ENCODE measurements at regions not wholly inside any gene's neighbourhood (a gene's known extent, or its start where the extent isn't known, plus 50 kb on each side); places are given as distances from the start of the nearest gene placed in this dataset.

GRCh38 chr2:13884291-13884976 is 748.1 kb upstream of the LRATD1 start:
- no peak for DNase-seq
- Mint-ChIP-seq H3K4me1 (no peaks in the 10 kb centered on the region), H3K27ac (no peak overlapping the region), H3K27me3 (no peaks in the 10 kb centered on the region), H3K4me3 (no peak overlapping the region), H3K36me3 (ENCODE audit: low read depth) (no peaks in the 10 kb centered on the region), H3K9me3 (peaks cover 4% of the 10 kb centered on the region)
- CTCF ChIA-PET, result no interaction called here
- POLR2A ChIA-PET, result no interaction called here

- CTCF ChIA-PET, result no interaction called here
Observed at GRCh38 chr2:13901526-13901925, 731.0 kb upstream of the LRATD1 start.

DNA sequence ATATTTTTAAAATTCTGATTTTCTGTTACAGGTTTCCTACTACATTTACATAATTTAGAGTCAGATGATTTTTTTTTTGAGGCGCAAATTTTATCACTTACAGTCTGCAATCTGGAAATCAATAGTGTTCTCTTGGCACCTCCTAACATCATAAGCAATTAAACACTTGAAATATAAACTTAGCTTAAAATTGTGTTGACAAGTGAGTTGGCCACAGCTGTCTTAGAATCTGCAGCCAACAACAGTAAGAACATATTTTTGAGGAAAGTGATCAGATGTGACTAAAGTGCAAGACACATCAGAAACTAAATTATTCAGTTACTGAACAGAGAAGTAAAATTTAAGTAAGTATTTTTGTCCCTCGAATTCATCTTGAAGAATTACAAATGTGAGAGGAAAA is 726.7 kb upstream of the LRATD1 start:
- no peaks in the 10 kb centered on the region for H3K4me1 Mint-ChIP-seq

More at GRCh38 chr2:13901526-13901925, 731.0 kb upstream of the LRATD1 start:
- Mint-ChIP-seq H3K36me3 (ENCODE audit: low read depth) (no peaks in the 10 kb centered on the region), H3K27me3 (no peaks in the 10 kb centered on the region), H3K4me3 (no peak overlapping the region), H3K4me1 (no peaks in the 10 kb centered on the region), H3K27ac (no peak overlapping the region), H3K9me3 (peaks cover 2% of the 10 kb centered on the region)
- POLR2A ChIA-PET, result no interaction called here
- no peak for DNase-seq

DNA sequence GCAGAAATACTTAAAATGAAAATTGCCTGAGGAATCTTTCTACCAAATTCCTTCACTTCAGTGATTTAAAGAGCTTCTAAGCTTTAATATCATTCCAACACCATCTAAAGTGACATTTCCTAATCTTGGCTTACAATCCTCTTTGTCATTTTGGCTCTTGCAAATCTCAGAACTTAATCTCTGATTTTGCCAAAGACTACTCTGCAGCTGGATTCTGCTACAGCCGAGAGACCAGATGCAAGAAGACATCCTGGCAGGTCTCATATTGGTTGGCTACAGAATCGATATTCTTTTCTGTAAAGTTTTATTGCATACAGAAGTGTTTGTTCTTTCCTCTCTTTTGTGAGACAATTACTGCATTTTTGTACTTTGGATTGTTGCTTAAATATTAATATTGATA is 716.5 kb upstream of the LRATD1 start:
- no peaks in the 10 kb centered on the region for H3K9me3 Mint-ChIP-seq
- ChIA-PET POLR2A (no interaction called here), CTCF (no interaction called here)
- H3K27ac Mint-ChIP-seq, result no peak overlapping the region
- H3K4me3 Mint-ChIP-seq, result no peak overlapping the region
- H3K27me3 Mint-ChIP-seq, result no peaks in the 10 kb centered on the region
- DNase-seq, result no peak
- H3K36me3 Mint-ChIP-seq (ENCODE audit: low read depth), result no peaks in the 10 kb centered on the region
- no peaks in the 10 kb centered on the region for H3K4me1 Mint-ChIP-seq

More for the DNA sequence above, 726.7 kb upstream of the LRATD1 start:
- H3K4me3 Mint-ChIP-seq, result no peak overlapping the region
- H3K36me3 Mint-ChIP-seq (ENCODE audit: low read depth), result no peaks in the 10 kb centered on the region
- peaks cover 2% of the 10 kb centered on the region for H3K9me3 Mint-ChIP-seq
- POLR2A ChIA-PET, result no interaction called here
- CTCF ChIA-PET, result no interaction called here
- H3K27me3 Mint-ChIP-seq, result no peaks in the 10 kb centered on the region
- no peak for DNase-seq
- no peak overlapping the region for H3K27ac Mint-ChIP-seq

GRCh38 chr2:13917958-13918357 is 714.6 kb upstream of the LRATD1 start:
- no peak for DNase-seq
- H3K36me3 Mint-ChIP-seq (ENCODE audit: low read depth), result no peaks in the 10 kb centered on the region
- H3K9me3 Mint-ChIP-seq, result no peaks in the 10 kb centered on the region
- no peak overlapping the region for H3K27ac Mint-ChIP-seq
- ChIA-PET CTCF (no interaction called here), POLR2A (no interaction called here)
- no peaks in the 10 kb centered on the region for H3K4me1 Mint-ChIP-seq
- H3K27me3 Mint-ChIP-seq, result no peaks in the 10 kb centered on the region
- H3K4me3 Mint-ChIP-seq, result no peak overlapping the region

- POLR2A ChIA-PET, result no interaction called here
- no peaks in the 10 kb centered on the region for H3K36me3 Mint-ChIP-seq (ENCODE audit: low read depth)
- no peak overlapping the region for H3K27ac Mint-ChIP-seq
- H3K27me3 Mint-ChIP-seq, result no peaks in the 10 kb centered on the region
- no peak for DNase-seq
- H3K9me3 Mint-ChIP-seq, result peaks cover 5% of the 10 kb centered on the region
- no peak overlapping the region for H3K4me3 Mint-ChIP-seq
- no peaks in the 10 kb centered on the region for H3K4me1 Mint-ChIP-seq
- CTCF ChIA-PET, result no interaction called here
Observed at GRCh38 chr2:13919981-13920382, 712.5 kb upstream of the LRATD1 start.

GRCh38 chr2:13921245-13921644 is 711.3 kb upstream of the LRATD1 start:
- Mint-ChIP-seq H3K36me3 (ENCODE audit: low read depth) (no peaks in the 10 kb centered on the region), H3K9me3 (peaks cover 5% of the 10 kb centered on the region), H3K27me3 (no peaks in the 10 kb centered on the region), H3K4me3 (no peak overlapping the region), H3K27ac (no peak overlapping the region), H3K4me1 (no peaks in the 10 kb centered on the region)
- ChIA-PET POLR2A (no interaction called here), CTCF (no interaction called here)
- no peak for DNase-seq

DNA sequence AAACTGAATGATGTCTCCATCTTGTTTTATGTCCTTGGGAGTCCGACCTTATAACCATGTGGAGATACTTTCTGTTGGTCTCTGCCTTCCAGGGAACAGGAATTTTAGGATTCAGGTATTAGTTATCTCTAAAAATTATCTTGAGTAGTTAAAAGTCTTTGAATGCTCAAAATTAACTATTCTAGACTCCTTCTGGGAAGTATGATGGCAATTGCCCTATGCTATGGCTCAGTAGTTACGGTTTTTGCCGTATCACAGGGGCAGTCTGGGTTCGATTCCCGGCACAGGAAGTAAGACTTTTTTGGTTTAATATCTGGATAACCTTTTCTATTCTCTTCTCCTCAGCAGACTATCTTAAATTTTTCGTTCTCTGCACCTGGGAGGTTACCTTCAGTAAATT is 708.7 kb upstream of the LRATD1 start:
- H3K36me3 Mint-ChIP-seq (ENCODE audit: low read depth), result no peaks in the 10 kb centered on the region
- ChIA-PET POLR2A (no interaction called here), CTCF (no interaction called here)
- H3K4me1 Mint-ChIP-seq, result no peaks in the 10 kb centered on the region
- no peak overlapping the region for H3K4me3 Mint-ChIP-seq
- DNase-seq, result no peak
- H3K27ac Mint-ChIP-seq, result no peak overlapping the region
- no peaks in the 10 kb centered on the region for H3K27me3 Mint-ChIP-seq
- peaks cover 16% of the 10 kb centered on the region for H3K9me3 Mint-ChIP-seq

- Mint-ChIP-seq H3K27ac (no peak overlapping the region), H3K36me3 (ENCODE audit: low read depth) (no peaks in the 10 kb centered on the region), H3K4me3 (no peak overlapping the region), H3K4me1 (no peaks in the 10 kb centered on the region), H3K9me3 (peaks cover 2% of the 10 kb centered on the region), H3K27me3 (no peaks in the 10 kb centered on the region)
- CTCF ChIA-PET, result no interaction called here
- no peak for DNase-seq
- POLR2A ChIA-PET, result no interaction called here
Observed at GRCh38 chr2:13942111-13942510, 690.4 kb upstream of the LRATD1 start.

DNA sequence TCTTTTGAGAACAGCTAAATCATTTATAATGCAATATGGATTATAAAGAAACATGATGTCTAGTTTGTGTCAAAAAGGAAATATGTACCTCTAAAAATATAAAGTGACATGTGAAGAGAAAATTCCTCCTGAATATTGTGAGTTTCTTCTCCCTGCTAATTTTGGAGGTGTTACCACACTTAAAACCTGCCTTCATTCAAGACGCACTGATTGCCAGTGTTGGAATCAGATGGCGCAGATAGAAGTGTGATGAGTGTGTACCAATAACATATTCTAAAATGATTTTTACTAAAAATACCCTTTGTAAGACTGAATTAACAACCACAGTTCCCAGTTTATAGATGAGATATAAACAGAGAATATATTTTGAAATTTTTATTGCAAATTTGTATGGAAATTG is 681.8 kb upstream of the LRATD1 start:
- Mint-ChIP-seq H3K4me3 (no peak overlapping the region), H3K9me3 (no peaks in the 10 kb centered on the region), H3K27ac (no peak overlapping the region), H3K27me3 (no peaks in the 10 kb centered on the region), H3K36me3 (ENCODE audit: low read depth) (no peaks in the 10 kb centered on the region), H3K4me1 (no peaks in the 10 kb centered on the region)
- CTCF ChIA-PET, result no interaction called here
- POLR2A ChIA-PET, result no interaction called here
- no peak for DNase-seq

GRCh38 chr2:13968811-13969210 is 663.7 kb upstream of the LRATD1 start:
- H3K4me1 Mint-ChIP-seq, result no peaks in the 10 kb centered on the region

DNA sequence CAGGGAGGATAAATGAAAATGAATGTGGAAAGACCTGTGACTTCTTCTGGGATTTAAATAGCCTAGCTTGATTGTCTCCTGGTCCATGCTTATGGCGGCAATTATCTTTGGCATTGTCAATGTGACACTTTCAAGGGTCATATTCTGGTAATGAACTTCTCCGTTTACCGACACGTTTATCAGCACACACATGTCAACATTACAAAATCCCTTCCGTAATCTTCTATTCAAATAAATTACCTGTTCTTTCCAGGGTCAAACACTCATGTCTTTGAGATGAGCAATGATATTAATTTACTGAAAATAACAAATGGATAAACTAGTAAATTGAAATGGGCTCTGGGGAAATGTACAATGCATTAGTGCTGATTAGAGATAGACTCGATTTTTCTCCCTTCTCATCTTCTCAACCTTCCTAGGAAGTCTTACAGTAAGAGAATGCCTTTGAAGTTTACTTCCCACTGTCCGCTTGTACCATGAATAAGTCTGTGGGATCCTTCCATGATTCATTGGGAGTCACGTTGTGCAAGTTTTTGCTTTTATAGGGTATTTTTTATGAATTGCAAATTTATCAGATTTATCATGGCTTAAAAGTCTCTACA is 646.3 kb upstream of the LRATD1 start:
- CTCF ChIA-PET, result no interaction called here
- Mint-ChIP-seq H3K9me3 (peaks cover 8% of the 10 kb centered on the region), H3K36me3 (ENCODE audit: low read depth) (no peaks in the 10 kb centered on the region), H3K4me3 (no peak overlapping the region), H3K27ac (no peak overlapping the region), H3K27me3 (no peaks in the 10 kb centered on the region), H3K4me1 (no peaks in the 10 kb centered on the region)
- DNase-seq, result no peak
- POLR2A ChIA-PET, result no interaction called here

More at GRCh38 chr2:13968811-13969210, 663.7 kb upstream of the LRATD1 start:
- Mint-ChIP-seq H3K27me3 (no peaks in the 10 kb centered on the region), H3K4me3 (no peak overlapping the region), H3K9me3 (peaks cover 3% of the 10 kb centered on the region), H3K36me3 (ENCODE audit: low read depth) (no peaks in the 10 kb centered on the region), H3K27ac (no peak overlapping the region)
- POLR2A ChIA-PET, result no interaction called here
- DNase-seq, result no peak
- CTCF ChIA-PET, result no interaction called here

GRCh38 chr2:13996527-13996926 is 636.0 kb upstream of the LRATD1 start:
- H3K4me1 Mint-ChIP-seq, result no peaks in the 10 kb centered on the region
- H3K27ac Mint-ChIP-seq, result no peak overlapping the region
- H3K36me3 Mint-ChIP-seq (ENCODE audit: low read depth), result no peaks in the 10 kb centered on the region
- peaks cover 9% of the 10 kb centered on the region for H3K9me3 Mint-ChIP-seq
- no peak for DNase-seq
- H3K4me3 Mint-ChIP-seq, result no peak overlapping the region
- POLR2A ChIA-PET, result no interaction called here
- H3K27me3 Mint-ChIP-seq, result no peaks in the 10 kb centered on the region
- CTCF ChIA-PET, result no interaction called here

- no peaks in the 10 kb centered on the region for H3K36me3 Mint-ChIP-seq (ENCODE audit: low read depth)
- ChIA-PET CTCF (no interaction called here), POLR2A (no interaction called here)
- H3K4me1 Mint-ChIP-seq, result no peaks in the 10 kb centered on the region
- peaks cover 6% of the 10 kb centered on the region for H3K9me3 Mint-ChIP-seq
- no peak for DNase-seq
- H3K27ac Mint-ChIP-seq, result no peak overlapping the region
- no peak overlapping the region for H3K4me3 Mint-ChIP-seq
- H3K27me3 Mint-ChIP-seq, result no peaks in the 10 kb centered on the region
Observed at GRCh38 chr2:14011190-14011589, 621.3 kb upstream of the LRATD1 start.

Measured in activated CD4-positive, alpha-beta T cell treated with anti-CD3 and anti-CD28 coated beads, Interleukin-2, amount 10 ng/mL, durations not matched to agents 7 days and 5 days (primary cell).